IMR-90 (cell line): ENCODE measurements at regions not wholly inside any gene's neighbourhood (a gene's known extent, or its start where the extent isn't known, plus 50 kb on each side); places are given as distances from the start of the nearest gene placed in this dataset.

Source experiments
- ATAC-seq: fragments of 200-7000 bp; cut with Tn5 transposase; 2 replicates; pipeline ENCODE4 v1.9.1; 2020; ENCODE audit warnings: low read depth, mild to moderate bottlenecking, moderate library complexity
- BruUV-seq: library from RNA; stranded (reverse); fragments of 400-500 nt; replicated peaks from 2 replicates; lab custom pipeline; 2021; lab: Mats Ljungman, UMichigan
- CTCF ChIA-PET: fragments of 300-600 bp; formaldehyde crosslinking; extraction: SDS; loops from one replicate; lab custom pipeline; 2021; ENCODE audit warnings: antibody characterized with exemption; lab: Yijun Ruan, JAX
- POLR2A ChIA-PET: fragments of 300-600 bp; sonication (Branson Sonifier 250); formaldehyde crosslinking; loops from one replicate; lab custom pipeline; 2022; ENCODE audit warnings: antibody characterized with exemption; ENCODE audit not compliant: unreplicated experiment; lab: Charles Lee
- DNase-seq: peaks from one replicate; pipeline ENCODE4 v3.0.0; 2013
- H2AFZ ChIP-seq: replicated peaks from 2 replicates; pipeline ENCODE3; 2013; ENCODE audit warnings: low read length, mild to moderate bottlenecking; ENCODE audit not compliant: poor library complexity
- H2AK5ac ChIP-seq: 2 replicates; pipeline ENCODE4 v1.6.1; 2013; ENCODE audit warnings: low read depth, low read length, inconsistent platforms
- H2AK9ac ChIP-seq: replicated peaks from 2 replicates; pipeline ENCODE3; 2013; ENCODE audit warnings: mild to moderate bottlenecking, low read depth, low read length, moderate library complexity; ENCODE audit not compliant: poor library complexity
- H2BK120ac ChIP-seq: 2 replicates; pipeline ENCODE4 v1.6.1; 2013; ENCODE audit warnings: low read depth, low read length, inconsistent platforms
- H2BK15ac ChIP-seq: 3 replicates; pipeline ENCODE4 v1.6.1; 2013; ENCODE audit warnings: low read depth, low read length, inconsistent platforms
- H2BK20ac ChIP-seq: 2 replicates; pipeline ENCODE4 v1.6.1; 2013; ENCODE audit warnings: low read depth, mild to moderate bottlenecking, inconsistent platforms, low read length, moderate library complexity
- H2BK5ac ChIP-seq: 2 replicates; pipeline ENCODE4 v1.6.1; 2013; ENCODE audit warnings: mild to moderate bottlenecking, low read depth, low read length, inconsistent platforms; ENCODE audit not compliant: poor library complexity, severe bottlenecking
- H3K14ac ChIP-seq: replicated peaks from 2 replicates; pipeline ENCODE4 v1.6.1; 2013; ENCODE audit warnings: low read depth, low read length, inconsistent platforms
- H3K18ac ChIP-seq: 2 replicates; pipeline ENCODE4 v1.6.1; 2013; ENCODE audit warnings: low read depth, low read length, control low read depth
- H3K23ac ChIP-seq: 2 replicates; pipeline ENCODE4 v1.6.1; 2013; ENCODE audit warnings: low read depth, low read length, inconsistent platforms
- H3K27ac ChIP-seq: 2 replicates; pipeline ENCODE4 v1.5.1; 2013; ENCODE audit warnings: mild to moderate bottlenecking, control low read depth, low read length; ENCODE audit not compliant: insufficient read depth
- H3K27me3 ChIP-seq: 2 replicates; pipeline ENCODE4 v1.6.1; 2013; ENCODE audit warnings: low read length; ENCODE audit not compliant: control insufficient read depth, insufficient read depth
- H3K36me3 ChIP-seq: 2 replicates; pipeline ENCODE4 v1.6.1; 2013; ENCODE audit warnings: low read length, mixed read lengths; ENCODE audit not compliant: control insufficient read depth, insufficient read depth
- H3K4ac ChIP-seq: 2 replicates; pipeline ENCODE4 v1.6.1; 2013; ENCODE audit warnings: low read depth, low read length, inconsistent platforms
- H3K4me1 ChIP-seq: 2 replicates; pipeline ENCODE4 v1.6.1; 2013; ENCODE audit warnings: low read length, mixed read lengths; ENCODE audit not compliant: control insufficient read depth, insufficient read depth
- H3K4me2 ChIP-seq: 2 replicates; pipeline ENCODE4 v1.6.1; 2013; ENCODE audit warnings: low read depth, mild to moderate bottlenecking, control low read depth, low read length, moderate library complexity
- H3K4me3 ChIP-seq: 2 replicates; pipeline ENCODE4 v1.5.1; 2013; ENCODE audit warnings: low read depth, mild to moderate bottlenecking, control low read depth, low read length, moderate library complexity; ENCODE audit not compliant: insufficient read depth
- H3K56ac ChIP-seq: 2 replicates; pipeline ENCODE4 v1.6.1; 2013; ENCODE audit warnings: low read length, inconsistent platforms; ENCODE audit not compliant: insufficient read depth; ENCODE audit errors: extremely low read depth
- H3K79me1 ChIP-seq, 2 experiments: 2 replicates each; pipeline ENCODE4 v1.6.1; 2013; ENCODE audit warnings: low read length in 2 of 2, inconsistent platforms in 1 of 2, low read depth in 1 of 2
- H3K9ac ChIP-seq: 2 replicates; pipeline ENCODE4 v1.6.1; 2013; ENCODE audit warnings: low read depth, low read length, control low read depth
- H3K9me1 ChIP-seq: 2 replicates; pipeline ENCODE4 v1.6.1; 2013; ENCODE audit warnings: low read length, inconsistent platforms; ENCODE audit not compliant: insufficient read depth
- H3K9me3 ChIP-seq: 2 replicates; pipeline ENCODE4 v1.6.1; 2013; ENCODE audit warnings: low read length; ENCODE audit not compliant: control insufficient read depth, insufficient read depth
- H4K20me1 ChIP-seq: 2 replicates; pipeline ENCODE4 v1.6.1; 2013; ENCODE audit warnings: low read length, inconsistent platforms; ENCODE audit not compliant: insufficient read depth
- H4K5ac ChIP-seq: 2 replicates; pipeline ENCODE4 v1.6.1; 2013; ENCODE audit warnings: mild to moderate bottlenecking, low read depth, low read length, control low read depth
- H4K8ac ChIP-seq, 2 experiments: 2 replicates each; pipeline ENCODE4 v1.6.1; 2013; ENCODE audit warnings: low read depth in 2 of 2, low read length in 2 of 2, control low read depth in 1 of 2, inconsistent platforms in 1 of 2
- H4K91ac ChIP-seq: 2 replicates; pipeline ENCODE4 v1.6.1; 2013; ENCODE audit warnings: low read depth, low read length, inconsistent platforms; ENCODE audit not compliant: insufficient read depth
- BHLHE40 ChIP-seq: fragments of 150-350 bp; IDR thresholded peaks from 2 replicates; pipeline ENCODE4 v1.6.1; 2016; ENCODE audit warnings: mild to moderate bottlenecking, low read depth, low read length
- CEBPB ChIP-seq: IDR thresholded peaks from 2 replicates; pipeline ENCODE4 v1.6.1; 2012; ENCODE audit warnings: low read depth, low read length, improper control_type of control experiment
- CHD1 ChIP-seq: IDR thresholded peaks from 2 replicates; pipeline ENCODE4 v1.6.1; 2012; ENCODE audit warnings: low read depth, low read length, improper control_type of control experiment
- FOS ChIP-seq: fragments of 150-350 bp; IDR thresholded peaks from 2 replicates; pipeline ENCODE4 v1.6.1; 2016; ENCODE audit warnings: low read depth, low read length
- MAFK ChIP-seq: IDR thresholded peaks from 2 replicates; pipeline ENCODE4 v1.6.1; 2012; ENCODE audit warnings: low read depth, low read length, improper control_type of control experiment
- MAZ ChIP-seq: IDR thresholded peaks from 2 replicates; pipeline ENCODE4 v1.6.1; 2012; ENCODE audit warnings: low read depth, mild to moderate bottlenecking, low read length, improper control_type of control experiment, moderate library complexity, borderline replicate concordance
- MXI1 ChIP-seq: IDR thresholded peaks from 2 replicates; pipeline ENCODE4 v1.6.1; 2012; ENCODE audit warnings: low read depth, mild to moderate bottlenecking, low read length, moderate library complexity, borderline replicate concordance
- NFE2L2 ChIP-seq: fragments of 150-350 bp; IDR thresholded peaks from 2 replicates; pipeline ENCODE4 v1.6.1; 2016; ENCODE audit warnings: low read depth, mild to moderate bottlenecking, low read length
- POLR2A ChIP-seq: IDR thresholded peaks from 2 replicates; pipeline ENCODE4 v1.6.1; 2012; ENCODE audit warnings: mild to moderate bottlenecking, low read depth, low read length
- RAD21 ChIP-seq: IDR thresholded peaks from 2 replicates; pipeline ENCODE4 v1.6.1; 2012; ENCODE audit warnings: low read length, improper control_type of control experiment
- RCOR1 ChIP-seq: IDR thresholded peaks from 2 replicates; pipeline ENCODE4 v1.6.1; 2012; ENCODE audit warnings: mild to moderate bottlenecking, low read length, improper control_type of control experiment; ENCODE audit not compliant: insufficient replicate concordance
- RFX5 ChIP-seq: IDR thresholded peaks from 2 replicates; pipeline ENCODE4 v1.8.0; 2012; ENCODE audit warnings: low read depth, mild to moderate bottlenecking, low read length, moderate library complexity
- SMC3 ChIP-seq: fragments of 150-350 bp; IDR thresholded peaks from 2 replicates; pipeline ENCODE4 v1.6.1; 2016; ENCODE audit warnings: low read depth, mild to moderate bottlenecking, antibody characterized with exemption, low read length, moderate library complexity
- WGBS, 2 experiments: methylation state at CpG; one replicate each; pipeline versions ENCODE4 v1.1.5 to v1.1.7; 2013; ENCODE audit warnings: missing lambda C conversion rate in 2 of 2; ENCODE audit not compliant: insufficient read length in 1 of 2; ENCODE audit errors: extremely low coverage in 2 of 2; 5-methylcytosine and 5-hydroxymethylcytosine counted together
- dilution Hi-C: fragments of 300-500 bp; cut with HindIII; formaldehyde crosslinking; loops from one replicate; pipeline ENCODE4 v1.14.3; 2018; ENCODE audit warnings: low sequenced_read_pairs; ENCODE audit not compliant: unreplicated experiment
- in situ Hi-C: fragments of 300-500 bp; cut with MboI; formaldehyde crosslinking; loops from 3 replicates; pipeline ENCODE4 v1.14.3; 2019; ENCODE audit warnings: low sequenced_read_pairs, inconsistent platforms, mixed read lengths
- intact Hi-C: fragments of 100-400 bp; cut with micrococcal nuclease; formaldehyde crosslinking; loops from 2 replicates; pipeline ENCODE4 v1.10.0; 2022
- TF ChIP-seq, protein P1 (sequence below): fragments of 150-350 bp; IDR thresholded peaks from 2 replicates; pipeline ENCODE4 v1.6.1; 2016; ENCODE audit warnings: low read depth, mild to moderate bottlenecking, low read length, moderate library complexity, borderline replicate concordance
- TF ChIP-seq, protein P2 (sequence below): fragments of 150-350 bp; IDR thresholded peaks from 2 replicates; pipeline ENCODE4 v1.6.1; 2017; ENCODE audit warnings: mild to moderate bottlenecking, antibody characterized with exemption, low read length, low read depth
- TF ChIP-seq, protein P3 (sequence below): conservative IDR thresholded peaks from 2 replicates; pipeline ENCODE4 v1.5.1; 2012; ENCODE audit warnings: mild to moderate bottlenecking, low read depth, low read length, improper control_type of control experiment

DNA sequence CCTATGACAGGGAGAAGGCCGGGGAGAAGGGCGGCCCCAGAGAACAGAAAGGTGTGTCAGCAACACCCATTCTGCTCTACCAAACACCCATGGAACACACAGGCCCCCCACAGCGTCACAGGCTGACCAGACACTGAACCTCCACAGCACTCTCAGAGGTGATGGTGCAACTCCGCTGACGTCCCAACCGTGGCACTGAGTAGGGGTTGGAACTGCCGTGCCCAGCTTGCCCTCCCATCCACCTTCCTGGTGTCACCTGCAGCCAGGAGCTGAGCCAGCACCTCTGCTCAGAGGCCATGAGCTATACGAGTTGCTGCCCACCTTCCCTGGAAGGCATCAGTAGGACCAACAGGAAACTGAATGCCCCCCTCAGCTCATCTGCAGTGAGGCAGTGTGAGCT, 412.9 kb upstream of the SALL3 start:
- no peak overlapping the region for H2BK15ac ChIP-seq
- no peak overlapping the region for H2AK9ac ChIP-seq
- no peaks in the 10 kb centered on the region for H3K27me3 ChIP-seq
- ATAC-seq (no peak), DNase-seq (no peak)
- no peak overlapping the region for H2BK5ac ChIP-seq
- no peak overlapping the region for H3K56ac ChIP-seq
- no peak overlapping the region for H4K91ac ChIP-seq
- no peak overlapping the region for H3K4ac ChIP-seq
- H3K9me1 ChIP-seq, result no peaks in the 10 kb centered on the region
- no peak overlapping the region for H4K8ac ChIP-seq
- no peak overlapping the region for H3K23ac ChIP-seq
- dilution Hi-C loops (no loop called here), in situ Hi-C loops (no loop called here), intact Hi-C loops (no loop called here)
- ChIA-PET CTCF (no interaction called here), POLR2A (no interaction called here)
- H2AK5ac ChIP-seq, result no peak overlapping the region
- no peak overlapping the region for H2AFZ ChIP-seq
- no peak overlapping the region for H3K14ac ChIP-seq
- H3K9ac ChIP-seq, result no peak overlapping the region
- no peaks in the 10 kb centered on the region for H4K20me1 ChIP-seq
- H3K4me2 ChIP-seq, result no peak overlapping the region
- TF ChIP-seq FOS (no peak), MAZ (no peak), BHLHE40 (no peak), RCOR1 (no peak), POLR2A (no peak), NFE2L2 (no peak), RAD21 (no peak), RFX5 (no peak), CEBPB (no peak), SMC3 (no peak), MXI1 (no peak), MAFK (no peak), CHD1 (no peak)
- TF ChIP-seq, protein P1, sequence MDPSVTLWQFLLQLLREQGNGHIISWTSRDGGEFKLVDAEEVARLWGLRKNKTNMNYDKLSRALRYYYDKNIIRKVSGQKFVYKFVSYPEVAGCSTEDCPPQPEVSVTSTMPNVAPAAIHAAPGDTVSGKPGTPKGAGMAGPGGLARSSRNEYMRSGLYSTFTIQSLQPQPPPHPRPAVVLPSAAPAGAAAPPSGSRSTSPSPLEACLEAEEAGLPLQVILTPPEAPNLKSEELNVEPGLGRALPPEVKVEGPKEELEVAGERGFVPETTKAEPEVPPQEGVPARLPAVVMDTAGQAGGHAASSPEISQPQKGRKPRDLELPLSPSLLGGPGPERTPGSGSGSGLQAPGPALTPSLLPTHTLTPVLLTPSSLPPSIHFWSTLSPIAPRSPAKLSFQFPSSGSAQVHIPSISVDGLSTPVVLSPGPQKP, result no peak
- TF ChIP-seq, protein P2, sequence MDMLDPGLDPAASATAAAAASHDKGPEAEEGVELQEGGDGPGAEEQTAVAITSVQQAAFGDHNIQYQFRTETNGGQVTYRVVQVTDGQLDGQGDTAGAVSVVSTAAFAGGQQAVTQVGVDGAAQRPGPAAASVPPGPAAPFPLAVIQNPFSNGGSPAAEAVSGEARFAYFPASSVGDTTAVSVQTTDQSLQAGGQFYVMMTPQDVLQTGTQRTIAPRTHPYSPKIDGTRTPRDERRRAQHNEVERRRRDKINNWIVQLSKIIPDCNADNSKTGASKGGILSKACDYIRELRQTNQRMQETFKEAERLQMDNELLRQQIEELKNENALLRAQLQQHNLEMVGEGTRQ, result no peak
- TF ChIP-seq, protein P3, sequence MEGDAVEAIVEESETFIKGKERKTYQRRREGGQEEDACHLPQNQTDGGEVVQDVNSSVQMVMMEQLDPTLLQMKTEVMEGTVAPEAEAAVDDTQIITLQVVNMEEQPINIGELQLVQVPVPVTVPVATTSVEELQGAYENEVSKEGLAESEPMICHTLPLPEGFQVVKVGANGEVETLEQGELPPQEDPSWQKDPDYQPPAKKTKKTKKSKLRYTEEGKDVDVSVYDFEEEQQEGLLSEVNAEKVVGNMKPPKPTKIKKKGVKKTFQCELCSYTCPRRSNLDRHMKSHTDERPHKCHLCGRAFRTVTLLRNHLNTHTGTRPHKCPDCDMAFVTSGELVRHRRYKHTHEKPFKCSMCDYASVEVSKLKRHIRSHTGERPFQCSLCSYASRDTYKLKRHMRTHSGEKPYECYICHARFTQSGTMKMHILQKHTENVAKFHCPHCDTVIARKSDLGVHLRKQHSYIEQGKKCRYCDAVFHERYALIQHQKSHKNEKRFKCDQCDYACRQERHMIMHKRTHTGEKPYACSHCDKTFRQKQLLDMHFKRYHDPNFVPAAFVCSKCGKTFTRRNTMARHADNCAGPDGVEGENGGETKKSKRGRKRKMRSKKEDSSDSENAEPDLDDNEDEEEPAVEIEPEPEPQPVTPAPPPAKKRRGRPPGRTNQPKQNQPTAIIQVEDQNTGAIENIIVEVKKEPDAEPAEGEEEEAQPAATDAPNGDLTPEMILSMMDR, result no peak
- H3K9me3 ChIP-seq, result peaks cover 45% of the 10 kb centered on the region
- no peak overlapping the region for H3K18ac ChIP-seq
- no peak overlapping the region for H2BK120ac ChIP-seq
- no peak overlapping the region for H3K4me3 ChIP-seq
- no TSS peak for BruUV-seq
- H4K5ac ChIP-seq, result no peak overlapping the region
- no peak overlapping the region for H3K27ac ChIP-seq
- H3K4me1 ChIP-seq, result no peaks in the 10 kb centered on the region
- no peak overlapping the region for H2BK20ac ChIP-seq
- WGBS, 2 experiments, result 60% methylated on average over 1 of the region's 8 CpGs; no CpG with 5 or more reads in 1 of the 2 experiments
- no peaks in the 10 kb centered on the region for H3K36me3 ChIP-seq
- H3K79me1 ChIP-seq, result no peaks in the 10 kb centered on the region
